Stromal cell of bone marrow (primary cell): ENCODE measurements at regions not wholly inside any gene's neighbourhood (a gene's known extent, or its start where the extent isn't known, plus 50 kb on each side); places are given as distances from the start of the nearest gene placed in this dataset.

Experiments used
- DNase-seq: peaks from one replicate; pipeline ENCODE4 v3.0.0-alpha.2; 2012; ENCODE audit warnings: low read depth

GRCh38 chr18:59963229-59963628 is 63.4 kb downstream of the PMAIP1 start:
- no peak for DNase-seq

GRCh38 chr18:59961070-59961469 is 61.3 kb downstream of the PMAIP1 start:
- no peak for DNase-seq

GRCh38 chr18:59960272-59960671 is 60.5 kb downstream of the PMAIP1 start:
- no peak for DNase-seq

- DNase-seq = no peak
These were observed 59.8 kb downstream of the PMAIP1 start for GRCh38 chr18:59959606-59960005.

- DNase-seq = no peak
These were observed 59.3 kb downstream of the PMAIP1 start for GRCh38 chr18:59959073-59959472.

- DNase-seq = no peak
These were observed 58.2 kb downstream of the PMAIP1 start for GRCh38 chr18:59957957-59958356.

GRCh38 chr18:59954755-59955156 is 55.0 kb downstream of the PMAIP1 start:
- DNase-seq = no peak

- no peak for DNase-seq
These were observed 54.4 kb downstream of the PMAIP1 start for GRCh38 chr18:59954241-59954640.
